ENCODE measurements at regions not wholly inside any gene's neighbourhood (a gene's known extent, or its start where the extent isn't known, plus 50 kb on each side); places are given as distances from the start of the nearest gene placed in this dataset.

DNA sequence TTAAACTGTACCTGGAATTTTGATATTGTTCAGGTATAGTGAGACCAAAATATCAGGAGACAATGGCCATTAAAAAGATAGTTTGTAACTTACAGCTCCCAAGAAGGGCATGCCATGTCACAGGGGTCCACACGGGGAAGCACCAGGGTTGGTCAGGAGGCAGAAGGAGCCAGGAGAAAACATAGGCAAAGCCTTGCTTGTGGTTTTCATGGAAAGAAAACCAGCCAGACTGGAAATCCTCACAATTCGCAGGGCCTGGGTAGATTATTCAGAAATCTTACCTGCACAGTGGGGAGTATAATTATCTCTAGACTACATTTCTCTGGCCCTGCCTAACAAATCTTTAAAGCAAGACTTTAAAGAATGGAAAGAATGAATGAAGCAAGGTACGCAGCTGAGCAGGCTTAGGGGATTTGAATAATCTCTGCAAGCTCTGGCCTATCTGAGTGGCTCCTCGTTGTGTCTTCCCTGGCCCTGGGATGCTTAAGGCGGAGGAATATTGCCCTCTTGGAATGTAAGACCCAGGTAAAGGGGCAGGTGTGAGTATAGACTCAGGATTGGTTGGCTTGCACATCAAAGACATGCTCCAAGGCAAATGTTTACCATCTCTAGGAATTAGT, 66.9 kb upstream of the CDC42EP3 start:
- Histone ChIP-seq H3K79me2 (replicated peaks; ENCODE audit: insufficient read depth, low read length) (no peaks in the 10 kb centered on the region), H3K9me3 (ENCODE audit: low read length) (no peaks in the 10 kb centered on the region), H3K4me2 (ENCODE audit: low read length) (no peak overlapping the region), H3K9ac (ENCODE audit: low read length) (no peak overlapping the region), H3K36me3 (ENCODE audit: insufficient read depth, low read length) (no peaks in the 10 kb centered on the region), H3K9me2 (ENCODE audit: insufficient read depth, low read length) (no peaks in the 10 kb centered on the region), H2AFZ (ENCODE audit: low read depth, low read length) (no peak overlapping the region), H3F3A (ENCODE audit: insufficient read depth, low read length, poor library complexity, severe bottlenecking) (no peaks in the 10 kb centered on the region), H3K4me3 (ENCODE audit: low read length) (no peak overlapping the region), H3K27me3 (ENCODE audit: insufficient read depth, low read depth, low read length) (no peaks in the 10 kb centered on the region), H4K20me1 (ENCODE audit: insufficient read depth) (no peaks in the 10 kb centered on the region), H3K27ac (ENCODE audit: low read length) (no peak overlapping the region)
- no peak for TF ChIP-seq EZH2 (IDR thresholded peaks at IDR 0.05; ENCODE audit: borderline replicate concordance, insufficient read depth, low read length, poor library complexity, severe bottlenecking)
- TF ChIP-seq TAF1 (IDR thresholded peaks at IDR 0.05; ENCODE audit: low read depth): no peak
- no peak for TF ChIP-seq POLR2AphosphoS5 (IDR thresholded peaks at IDR 0.05)
- no peak for TF ChIP-seq EP300 (conservative IDR thresholded peaks at IDR 0.05; ENCODE audit: poor library complexity, severe bottlenecking)
- no peak for TF ChIP-seq RAD21 (conservative IDR thresholded peaks at IDR 0.05)
- TF ChIP-seq, protein P1, sequence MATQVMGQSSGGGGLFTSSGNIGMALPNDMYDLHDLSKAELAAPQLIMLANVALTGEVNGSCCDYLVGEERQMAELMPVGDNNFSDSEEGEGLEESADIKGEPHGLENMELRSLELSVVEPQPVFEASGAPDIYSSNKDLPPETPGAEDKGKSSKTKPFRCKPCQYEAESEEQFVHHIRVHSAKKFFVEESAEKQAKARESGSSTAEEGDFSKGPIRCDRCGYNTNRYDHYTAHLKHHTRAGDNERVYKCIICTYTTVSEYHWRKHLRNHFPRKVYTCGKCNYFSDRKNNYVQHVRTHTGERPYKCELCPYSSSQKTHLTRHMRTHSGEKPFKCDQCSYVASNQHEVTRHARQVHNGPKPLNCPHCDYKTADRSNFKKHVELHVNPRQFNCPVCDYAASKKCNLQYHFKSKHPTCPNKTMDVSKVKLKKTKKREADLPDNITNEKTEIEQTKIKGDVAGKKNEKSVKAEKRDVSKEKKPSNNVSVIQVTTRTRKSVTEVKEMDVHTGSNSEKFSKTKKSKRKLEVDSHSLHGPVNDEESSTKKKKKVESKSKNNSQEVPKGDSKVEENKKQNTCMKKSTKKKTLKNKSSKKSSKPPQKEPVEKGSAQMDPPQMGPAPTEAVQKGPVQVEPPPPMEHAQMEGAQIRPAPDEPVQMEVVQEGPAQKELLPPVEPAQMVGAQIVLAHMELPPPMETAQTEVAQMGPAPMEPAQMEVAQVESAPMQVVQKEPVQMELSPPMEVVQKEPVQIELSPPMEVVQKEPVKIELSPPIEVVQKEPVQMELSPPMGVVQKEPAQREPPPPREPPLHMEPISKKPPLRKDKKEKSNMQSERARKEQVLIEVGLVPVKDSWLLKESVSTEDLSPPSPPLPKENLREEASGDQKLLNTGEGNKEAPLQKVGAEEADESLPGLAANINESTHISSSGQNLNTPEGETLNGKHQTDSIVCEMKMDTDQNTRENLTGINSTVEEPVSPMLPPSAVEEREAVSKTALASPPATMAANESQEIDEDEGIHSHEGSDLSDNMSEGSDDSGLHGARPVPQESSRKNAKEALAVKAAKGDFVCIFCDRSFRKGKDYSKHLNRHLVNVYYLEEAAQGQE (IDR thresholded peaks at IDR 0.05; ENCODE audit: borderline replicate concordance): no peak
- TF ChIP-seq MXI1 (conservative IDR thresholded peaks at IDR 0.05; ENCODE audit: poor library complexity, severe bottlenecking): no peak
- TF ChIP-seq SMC3 (conservative IDR thresholded peaks at IDR 0.05; ENCODE audit: poor library complexity): no peak
- TF ChIP-seq CTCF (IDR thresholded peaks at IDR 0.05; ENCODE audit: poor library complexity, severe bottlenecking): no peak

DNA sequence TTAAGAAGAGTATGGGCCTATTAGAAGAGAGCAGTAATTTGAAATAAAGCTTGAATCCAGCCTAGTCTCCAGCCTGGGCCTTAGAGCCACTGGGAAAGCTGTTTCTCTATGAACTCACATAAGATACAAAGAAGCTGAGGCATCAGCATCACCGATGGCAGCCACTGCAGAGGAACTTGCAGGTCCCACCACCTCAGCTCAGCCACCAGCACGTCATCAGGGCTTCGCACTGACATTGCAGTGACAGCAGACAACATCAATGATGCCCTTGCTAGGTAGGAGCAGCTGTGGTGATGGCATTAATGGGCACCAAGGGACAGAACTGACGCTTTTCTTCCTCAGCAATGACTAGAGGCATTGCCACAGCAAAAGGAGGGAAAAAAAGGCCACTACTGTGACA, 67.7 kb upstream of the CDC42EP3 start:
- no peaks in the 10 kb centered on the region for H3K36me3 ChIP-seq (ENCODE audit: insufficient read depth, low read length)
- no peak overlapping the region for H3K9ac ChIP-seq (ENCODE audit: low read length)
- no peaks in the 10 kb centered on the region for H3F3A ChIP-seq (ENCODE audit: insufficient read depth, low read length, poor library complexity, severe bottlenecking)
- no peaks in the 10 kb centered on the region for H3K9me2 ChIP-seq (ENCODE audit: insufficient read depth, low read length)
- H3K4me3 ChIP-seq (ENCODE audit: low read length): no peak overlapping the region
- TF ChIP-seq SMC3 (conservative IDR thresholded peaks at IDR 0.05; ENCODE audit: poor library complexity): no peak
- TF ChIP-seq RAD21 (conservative IDR thresholded peaks at IDR 0.05): no peak
- TF ChIP-seq EP300 (conservative IDR thresholded peaks at IDR 0.05; ENCODE audit: poor library complexity, severe bottlenecking): no peak
- no peak for TF ChIP-seq EZH2 (IDR thresholded peaks at IDR 0.05; ENCODE audit: borderline replicate concordance, insufficient read depth, low read length, poor library complexity, severe bottlenecking)
- TF ChIP-seq, protein P1 (IDR thresholded peaks at IDR 0.05; ENCODE audit: borderline replicate concordance): no peak
- TF ChIP-seq MXI1 (conservative IDR thresholded peaks at IDR 0.05; ENCODE audit: poor library complexity, severe bottlenecking): no peak
- TF ChIP-seq POLR2AphosphoS5 (IDR thresholded peaks at IDR 0.05): no peak
- no peak for TF ChIP-seq CTCF (IDR thresholded peaks at IDR 0.05; ENCODE audit: poor library complexity, severe bottlenecking)
- TF ChIP-seq TAF1 (IDR thresholded peaks at IDR 0.05; ENCODE audit: low read depth): no peak
- H2AFZ ChIP-seq (ENCODE audit: low read depth, low read length): no peak overlapping the region
- H3K9me3 ChIP-seq (ENCODE audit: low read length): no peaks in the 10 kb centered on the region
- no peaks in the 10 kb centered on the region for H4K20me1 ChIP-seq (ENCODE audit: insufficient read depth)
- no peak overlapping the region for H3K27ac ChIP-seq (ENCODE audit: low read length)
- H3K4me2 ChIP-seq (ENCODE audit: low read length): no peak overlapping the region
- H3K79me2 ChIP-seq (replicated peaks; ENCODE audit: insufficient read depth, low read length): no peaks in the 10 kb centered on the region
- H3K27me3 ChIP-seq (ENCODE audit: insufficient read depth, low read depth, low read length): no peaks in the 10 kb centered on the region

Data from neural cell (in vitro differentiated cells).